BLaER1 treated with 17β-estradiol and CSF1 and Interleukin-3, amounts not matched to agents 10 nM and 100 nM (cell line): ENCODE measurements at regions not wholly inside any gene's neighbourhood (a gene's known extent, or its start where the extent isn't known, plus 50 kb on each side); places are given as distances from the start of the nearest gene placed in this dataset.

Experiments used
- H3K27ac ChIP-seq, 11 experiments: shearing (Covaris generic); formaldehyde crosslinking; 2 replicates each; pipeline ENCODE4 v1.8.1; 2022
- H3K27me3 ChIP-seq, 11 experiments: shearing (Covaris generic); formaldehyde crosslinking; 2 replicates each; pipeline ENCODE4 v1.8.1; 2022
- H3K36me3 ChIP-seq, 11 experiments: shearing (Covaris generic); formaldehyde crosslinking; 2 replicates each; pipeline ENCODE4 v1.8.1; 2022
- H3K4me1 ChIP-seq, 10 experiments: shearing (Covaris generic); formaldehyde crosslinking; 2 replicates each; pipeline ENCODE4 v1.8.1; 2022
- H3K4me2 ChIP-seq, 11 experiments: shearing (Covaris generic); formaldehyde crosslinking; 2 replicates each; pipeline ENCODE4 v1.8.1; 2022
- H3K4me3 ChIP-seq, 10 experiments: shearing (Covaris generic); formaldehyde crosslinking; 2 replicates each; pipeline ENCODE4 v1.8.1; 2022
- H3K9ac ChIP-seq, 11 experiments: shearing (Covaris generic); formaldehyde crosslinking; 2 replicates each; pipeline ENCODE4 v1.8.1; 2022
- H3K9me3 ChIP-seq, 11 experiments: shearing (Covaris generic); formaldehyde crosslinking; replicated peaks in 1 of 11; 2 replicates each; pipeline ENCODE4 v1.8.1; 2022
- H4K20me1 ChIP-seq, 11 experiments: shearing (Covaris generic); formaldehyde crosslinking; 2 replicates each; pipeline ENCODE4 v1.8.1; 2022
- Cebpa-rat ChIP-seq, 11 experiments: shearing (Covaris generic); IDR thresholded peaks; 2 replicates each; pipeline ENCODE4 v1.8.1; 2022

DNA sequence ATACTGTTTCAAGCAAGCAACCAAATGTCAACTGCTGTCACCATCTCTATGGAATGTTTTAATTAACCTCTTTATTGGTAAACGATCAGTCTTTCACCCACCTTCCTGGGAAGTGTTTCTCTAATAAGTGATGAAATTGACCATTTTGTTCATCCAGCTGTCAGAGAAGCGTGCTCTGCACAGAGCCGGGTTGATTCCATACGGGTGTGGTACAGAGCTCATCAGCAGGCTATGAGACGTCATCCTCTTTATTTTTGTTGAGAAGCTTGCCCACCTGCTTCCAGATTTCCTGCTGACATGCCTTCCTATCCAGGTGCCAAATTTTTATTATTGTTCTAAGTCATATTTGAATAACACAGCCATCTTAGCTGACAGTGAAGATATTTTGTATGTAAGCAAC is 482.5 kb downstream of the RWDD3 start:
- Histone ChIP-seq H3K4me3 (no peak overlapping the region), H3K4me1 (no peaks in the 10 kb centered on the region), H3K4me2 (no peak overlapping the region), H3K27me3 (no peaks in the 10 kb centered on the region), H3K36me3 (no peaks in the 10 kb centered on the region), H3K27ac (no peak overlapping the region), H3K9ac (no peak overlapping the region), H3K9me3 (no peaks in the 10 kb centered on the region), H4K20me1 (no peaks in the 10 kb centered on the region)
- no peak for TF ChIP-seq Cebpa-rat (IDR thresholded peaks at IDR 0.05)

- H3K9me3 ChIP-seq: no peaks in the 10 kb centered on the region
- no peak overlapping the region for H3K27ac ChIP-seq
- no peak for TF ChIP-seq Cebpa-rat (IDR thresholded peaks at IDR 0.05)
- no peaks in the 10 kb centered on the region for H3K27me3 ChIP-seq
- H3K9ac ChIP-seq: no peak overlapping the region
- no peaks in the 10 kb centered on the region for H3K4me1 ChIP-seq
- no peak overlapping the region for H3K4me2 ChIP-seq
- H3K36me3 ChIP-seq: no peaks in the 10 kb centered on the region
- no peaks in the 10 kb centered on the region for H4K20me1 ChIP-seq
- no peak overlapping the region for H3K4me3 ChIP-seq
Measured at GRCh38 chr1:95723346-95723745, 489.3 kb downstream of the RWDD3 start.

- no peak for TF ChIP-seq Cebpa-rat (IDR thresholded peaks at IDR 0.05)
- Histone ChIP-seq H4K20me1 (no peaks in the 10 kb centered on the region), H3K9ac (no peak overlapping the region), H3K27ac (no peak overlapping the region), H3K4me3 (no peak overlapping the region), H3K36me3 (no peaks in the 10 kb centered on the region), H3K4me1 (no peaks in the 10 kb centered on the region), H3K9me3 (no peaks in the 10 kb centered on the region), H3K4me2 (no peak overlapping the region), H3K27me3 (no peaks in the 10 kb centered on the region)
Measured at GRCh38 chr1:95728841-95729240, 494.8 kb downstream of the RWDD3 start.

- TF ChIP-seq Cebpa-rat (IDR thresholded peaks at IDR 0.05): no peak
- no peak overlapping the region for H3K9ac ChIP-seq
- no peaks in the 10 kb centered on the region for H3K36me3 ChIP-seq
- no peaks in the 10 kb centered on the region for H3K27me3 ChIP-seq
- no peaks in the 10 kb centered on the region for H4K20me1 ChIP-seq
- H3K4me1 ChIP-seq: no peaks in the 10 kb centered on the region
- H3K4me2 ChIP-seq: no peak overlapping the region
- no peak overlapping the region for H3K27ac ChIP-seq
- H3K9me3 ChIP-seq: no peaks in the 10 kb centered on the region
- H3K4me3 ChIP-seq: no peak overlapping the region
Measured at GRCh38 chr1:95730986-95731385, 497.0 kb downstream of the RWDD3 start.

DNA sequence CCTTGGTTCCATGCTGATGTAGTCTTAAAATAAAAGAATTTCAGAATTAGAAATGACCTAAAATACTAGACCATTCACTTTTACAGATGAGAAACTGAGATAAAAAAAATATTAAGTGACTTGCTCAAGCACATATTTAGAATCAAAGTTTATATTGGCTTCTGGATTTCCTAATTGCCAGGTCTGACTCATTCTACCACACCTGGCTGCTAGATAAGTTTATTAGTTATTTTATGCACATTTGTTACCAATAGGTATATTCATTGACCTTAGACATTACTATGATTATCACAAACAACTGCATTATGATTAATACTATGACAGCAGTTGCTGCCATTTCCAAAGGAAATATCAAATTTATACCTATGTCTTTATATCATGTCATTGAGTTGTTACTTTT is 497.5 kb downstream of the RWDD3 start:
- Histone ChIP-seq H3K4me2 (no peak overlapping the region), H3K9me3 (no peaks in the 10 kb centered on the region), H3K27ac (no peak overlapping the region), H3K9ac (no peak overlapping the region), H3K27me3 (no peaks in the 10 kb centered on the region), H4K20me1 (no peaks in the 10 kb centered on the region), H3K4me3 (no peak overlapping the region), H3K36me3 (no peaks in the 10 kb centered on the region), H3K4me1 (no peaks in the 10 kb centered on the region)
- TF ChIP-seq Cebpa-rat (IDR thresholded peaks at IDR 0.05): no peak

DNA sequence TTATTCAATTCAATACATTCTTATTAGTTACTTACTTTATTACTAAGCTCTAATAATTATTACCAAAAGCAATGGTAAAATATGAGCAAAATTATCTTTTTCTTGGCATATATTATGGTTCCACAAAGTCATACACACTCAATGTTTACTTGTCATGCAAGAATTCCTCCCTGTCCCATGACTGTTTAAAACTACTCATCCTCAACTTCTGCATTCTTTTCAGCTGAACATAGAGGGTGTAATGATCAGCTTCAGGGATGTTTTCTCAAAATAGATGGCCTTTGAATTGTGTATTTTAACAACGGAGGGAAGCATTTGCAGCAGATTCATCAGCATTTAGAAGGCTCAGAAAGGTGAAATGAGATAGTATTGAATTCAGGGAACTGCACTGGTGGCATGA is 499.0 kb downstream of the RWDD3 start:
- Histone ChIP-seq H4K20me1 (no peaks in the 10 kb centered on the region), H3K27me3 (no peaks in the 10 kb centered on the region), H3K9me3 (no peaks in the 10 kb centered on the region), H3K9ac (no peak overlapping the region), H3K4me2 (no peak overlapping the region), H3K4me1 (no peaks in the 10 kb centered on the region), H3K27ac (no peak overlapping the region), H3K36me3 (no peaks in the 10 kb centered on the region), H3K4me3 (no peak overlapping the region)
- no peak for TF ChIP-seq Cebpa-rat (IDR thresholded peaks at IDR 0.05)

- no peaks in the 10 kb centered on the region for H3K9me3 ChIP-seq
- no peaks in the 10 kb centered on the region for H3K36me3 ChIP-seq
- H3K4me2 ChIP-seq: no peak overlapping the region
- no peak overlapping the region for H3K4me3 ChIP-seq
- no peaks in the 10 kb centered on the region for H4K20me1 ChIP-seq
- H3K27me3 ChIP-seq: no peaks in the 10 kb centered on the region
- no peaks in the 10 kb centered on the region for H3K4me1 ChIP-seq
- TF ChIP-seq Cebpa-rat (IDR thresholded peaks at IDR 0.05): no peak
- no peak overlapping the region for H3K9ac ChIP-seq
- H3K27ac ChIP-seq: no peak overlapping the region
Measured at GRCh38 chr1:95733671-95734070, 499.7 kb downstream of the RWDD3 start.

DNA sequence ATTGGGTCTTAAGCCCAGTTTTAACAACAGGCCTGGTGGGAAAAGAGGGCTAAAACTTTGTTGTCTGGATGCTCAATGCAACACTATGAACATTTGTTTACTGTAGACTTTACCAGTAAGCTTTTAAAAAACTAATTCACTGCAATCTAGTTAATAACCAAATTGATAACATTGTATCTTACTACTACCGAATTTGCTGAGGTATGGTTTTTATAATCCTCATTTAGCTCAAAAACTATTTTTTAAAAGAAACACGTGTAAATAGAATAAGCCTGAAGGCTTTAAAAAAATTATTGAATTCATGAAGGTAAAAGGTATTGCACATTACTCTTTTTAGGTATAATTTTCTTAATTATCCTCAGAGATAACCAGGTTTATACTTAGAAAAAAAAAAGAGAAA is 500.6 kb downstream of the RWDD3 start:
- Histone ChIP-seq H3K9ac (no peak overlapping the region), H3K27me3 (no peaks in the 10 kb centered on the region), H4K20me1 (no peaks in the 10 kb centered on the region), H3K4me3 (no peak overlapping the region), H3K27ac (no peak overlapping the region), H3K9me3 (no peaks in the 10 kb centered on the region), H3K4me1 (no peaks in the 10 kb centered on the region), H3K4me2 (no peak overlapping the region), H3K36me3 (no peaks in the 10 kb centered on the region)
- TF ChIP-seq Cebpa-rat (IDR thresholded peaks at IDR 0.05): no peak

GRCh38 chr1:95742591-95743089 is 508.6 kb downstream of the RWDD3 start:
- no peak overlapping the region for H3K4me3 ChIP-seq
- H3K9me3 ChIP-seq: no peaks in the 10 kb centered on the region
- TF ChIP-seq Cebpa-rat (IDR thresholded peaks at IDR 0.05): no peak
- no peak overlapping the region for H3K4me2 ChIP-seq
- no peaks in the 10 kb centered on the region for H3K4me1 ChIP-seq
- no peaks in the 10 kb centered on the region for H4K20me1 ChIP-seq
- no peak overlapping the region for H3K9ac ChIP-seq
- no peaks in the 10 kb centered on the region for H3K36me3 ChIP-seq
- no peak overlapping the region for H3K27ac ChIP-seq
- no peaks in the 10 kb centered on the region for H3K27me3 ChIP-seq

GRCh38 chr1:95744731-95745130 is 510.7 kb downstream of the RWDD3 start:
- H3K4me3 ChIP-seq: no peak overlapping the region
- no peak overlapping the region for H3K9ac ChIP-seq
- H3K9me3 ChIP-seq: no peaks in the 10 kb centered on the region
- H4K20me1 ChIP-seq: no peaks in the 10 kb centered on the region
- H3K4me2 ChIP-seq: no peak overlapping the region
- H3K27me3 ChIP-seq: no peaks in the 10 kb centered on the region
- TF ChIP-seq Cebpa-rat (IDR thresholded peaks at IDR 0.05): no peak
- no peaks in the 10 kb centered on the region for H3K4me1 ChIP-seq
- H3K27ac ChIP-seq: no peak overlapping the region
- no peaks in the 10 kb centered on the region for H3K36me3 ChIP-seq
